Limb (tissue), 2 donors: ENCODE measurements at regions not wholly inside any gene's neighbourhood (a gene's known extent, or its start where the extent isn't known, plus 50 kb on each side); places are given as distances from the start of the nearest gene placed in this dataset.

ENCODE experiments used
- DNase-seq, 2 donors: peaks; one replicate each; pipeline ENCODE4 v3.0.0-alpha.2; 2016; ENCODE audit errors: extremely low spot score in 2 of 2

- no peak for DNase-seq
Observed at GRCh38 chr9:107064378-107064777, 201.4 kb downstream of the ZNF462 start.

- no peak for DNase-seq
Observed at GRCh38 chr9:107065549-107065948, 202.6 kb downstream of the ZNF462 start.

DNA sequence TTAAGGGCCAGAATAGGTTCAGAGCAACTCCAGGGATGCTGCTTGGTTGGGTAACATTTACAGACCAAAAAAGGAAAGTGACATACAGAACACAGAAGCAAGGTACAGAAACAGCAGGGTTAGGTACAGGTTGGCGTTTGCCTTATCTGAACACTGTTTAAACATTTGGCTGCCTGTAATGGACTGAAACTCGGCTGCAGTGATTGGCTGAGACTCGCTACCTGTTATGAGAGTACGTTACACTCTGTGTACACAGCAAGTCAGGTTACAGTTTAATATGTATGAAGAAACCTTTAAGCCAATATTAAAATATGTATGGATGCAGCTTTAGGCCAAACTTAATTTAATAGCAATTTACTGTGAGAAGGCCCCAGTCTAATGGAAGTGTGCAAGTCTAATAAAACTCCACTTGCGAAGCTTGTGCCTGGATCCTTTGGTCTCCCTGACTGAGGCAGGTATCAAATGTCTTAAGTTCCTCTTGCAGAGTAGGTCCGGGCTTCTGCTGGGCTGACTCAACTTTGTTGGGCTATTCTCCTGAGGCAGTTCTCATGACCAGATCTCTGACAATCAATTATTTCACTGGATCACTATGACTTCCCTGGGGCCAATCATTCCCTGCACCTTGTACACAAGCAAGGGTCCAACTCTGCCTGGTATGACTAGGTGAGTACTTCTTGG, 204.9 kb downstream of the ZNF462 start:
- DNase-seq, result no peak

DNA sequence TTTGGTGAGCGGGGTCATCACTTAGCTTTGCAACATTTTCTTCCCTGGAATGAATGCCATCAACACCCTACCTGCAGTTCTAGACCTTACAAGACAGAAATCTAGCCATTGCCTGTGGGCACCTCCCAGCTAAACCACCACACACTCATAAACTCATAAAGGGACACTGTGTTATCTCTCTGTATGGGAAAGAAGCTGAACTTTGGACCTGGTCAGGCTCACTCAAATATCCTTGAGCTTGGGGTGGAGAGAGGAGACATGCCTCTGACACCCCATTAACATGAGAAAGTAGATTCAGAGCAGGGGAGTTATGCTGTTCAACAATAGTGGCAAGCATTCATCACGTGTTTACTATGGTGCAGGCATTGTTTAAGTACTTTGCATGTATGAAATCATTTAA, 205.6 kb downstream of the ZNF462 start:
- no peak for DNase-seq

DNA sequence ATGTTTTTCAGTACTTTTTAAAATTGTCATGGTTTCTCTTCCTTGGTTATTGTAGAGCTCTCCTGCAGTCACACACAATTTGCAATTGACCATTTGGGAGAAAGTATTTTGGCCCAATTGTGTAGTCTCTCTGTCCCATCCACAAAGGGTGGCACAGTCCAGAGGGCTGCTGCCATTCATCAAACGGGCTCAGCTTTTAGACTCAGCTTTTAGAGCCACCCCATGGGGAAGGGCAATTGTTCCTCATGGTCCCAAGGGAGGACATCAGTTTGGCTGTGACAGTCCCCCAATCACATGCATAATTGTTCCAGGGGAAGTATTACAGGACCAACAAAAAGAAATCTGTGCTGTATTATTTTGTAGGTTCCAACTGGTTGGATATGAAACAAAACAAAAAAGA, 207.6 kb downstream of the ZNF462 start:
- no peak for DNase-seq

GRCh38 chr9:107078061-107078460, 205.0 kb upstream of the RAD23B start:
- no peak for DNase-seq

DNA sequence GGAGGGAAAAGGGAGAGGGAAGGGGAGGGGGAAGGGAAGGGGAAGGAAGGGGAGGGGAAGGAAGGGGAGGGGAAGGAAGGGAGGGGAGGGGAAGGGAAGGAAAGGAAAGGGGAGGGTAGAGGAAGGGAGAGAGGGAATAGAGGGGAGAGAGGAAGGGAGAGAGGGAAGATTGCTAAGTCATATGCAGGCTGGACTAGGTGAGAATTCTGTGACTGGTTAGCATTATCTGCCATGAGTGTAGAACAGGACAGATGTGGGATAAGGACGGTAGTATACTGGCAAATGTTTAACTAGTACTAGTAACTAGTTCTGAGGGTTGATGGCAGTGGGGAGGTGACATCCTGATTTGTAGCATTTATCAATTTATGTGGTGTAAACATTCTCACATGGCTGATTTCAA, 203.5 kb upstream of the RAD23B start:
- no peak for DNase-seq

GRCh38 chr9:107080130-107080529, 202.9 kb upstream of the RAD23B start:
- DNase-seq, result no peak

DNA sequence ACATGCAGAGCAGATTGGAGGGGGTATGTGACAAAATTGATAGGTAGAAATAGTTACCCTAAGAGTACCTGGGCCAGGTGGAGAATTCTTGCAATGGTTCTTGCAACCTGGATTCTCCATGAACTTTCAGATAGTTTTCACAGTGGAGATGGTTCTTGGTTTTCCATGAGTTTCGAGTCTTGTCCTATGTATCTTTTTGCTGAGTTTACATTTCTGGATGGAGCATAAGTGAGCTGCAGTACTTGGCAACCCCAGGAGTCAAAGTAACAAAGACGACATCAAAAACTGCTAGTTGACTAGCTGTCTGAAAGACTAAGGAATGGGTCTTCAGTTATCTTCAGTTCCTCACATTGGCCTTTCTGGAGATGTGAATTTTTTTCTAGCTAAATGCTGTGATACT, 196.6 kb upstream of the RAD23B start:
- no peak for DNase-seq

GRCh38 chr9:107087222-107087621, 195.9 kb upstream of the RAD23B start:
- no peak for DNase-seq

- DNase-seq, result no peak
Observed at GRCh38 chr9:107090218-107090617, 192.9 kb upstream of the RAD23B start.

GRCh38 chr9:107093365-107094060, 189.6 kb upstream of the RAD23B start:
- no peak for DNase-seq

GRCh38 chr9:107094370-107094769, 188.7 kb upstream of the RAD23B start:
- no peak for DNase-seq

DNA sequence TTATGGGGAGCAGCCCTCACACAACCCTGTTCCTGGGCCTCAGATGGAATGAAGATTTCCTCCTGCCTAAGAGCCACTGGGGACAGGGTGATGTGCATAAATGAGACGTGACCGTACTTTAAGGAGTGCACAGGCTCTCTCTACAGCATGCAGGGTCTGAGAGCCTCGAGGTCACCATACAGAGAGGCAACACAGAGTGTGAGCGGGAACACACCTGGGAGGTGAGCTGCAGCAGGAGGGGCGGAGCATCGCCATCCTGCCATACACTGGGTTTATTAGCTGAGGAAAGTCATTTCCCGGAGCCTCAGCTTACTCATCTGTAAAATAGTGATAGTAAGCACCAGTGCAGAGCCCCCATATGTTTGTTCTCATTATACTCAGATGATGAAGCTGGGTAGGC, 182.5 kb upstream of the RAD23B start:
- DNase-seq, result no peak

DNA sequence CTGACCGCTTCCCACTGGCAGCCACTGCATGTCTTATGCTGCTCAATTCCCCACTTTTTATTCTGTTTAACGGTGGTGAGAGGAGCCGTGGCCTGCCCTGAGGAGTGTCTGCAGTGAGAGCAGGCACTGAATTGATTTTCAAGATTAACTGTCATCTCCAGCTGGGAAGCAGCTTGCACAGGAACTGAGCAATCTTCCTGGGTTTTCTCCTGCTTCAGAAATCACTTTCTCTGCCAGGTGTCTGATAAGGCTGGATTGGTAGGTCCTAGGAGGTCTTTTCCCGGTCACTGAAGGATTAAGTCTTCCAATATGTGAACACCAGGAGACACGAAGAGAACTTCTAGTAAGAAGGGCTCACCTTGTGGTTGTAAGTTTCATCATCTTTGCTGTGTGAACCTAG, 181.1 kb upstream of the RAD23B start:
- DNase-seq, result no peak

GRCh38 chr9:107103621-107104020, 179.5 kb upstream of the RAD23B start:
- no peak for DNase-seq

- no peak for DNase-seq
Observed at GRCh38 chr9:107105784-107106183, 177.3 kb upstream of the RAD23B start.

- DNase-seq, result no peak
Observed at GRCh38 chr9:107106416-107106815, 176.7 kb upstream of the RAD23B start.

DNA sequence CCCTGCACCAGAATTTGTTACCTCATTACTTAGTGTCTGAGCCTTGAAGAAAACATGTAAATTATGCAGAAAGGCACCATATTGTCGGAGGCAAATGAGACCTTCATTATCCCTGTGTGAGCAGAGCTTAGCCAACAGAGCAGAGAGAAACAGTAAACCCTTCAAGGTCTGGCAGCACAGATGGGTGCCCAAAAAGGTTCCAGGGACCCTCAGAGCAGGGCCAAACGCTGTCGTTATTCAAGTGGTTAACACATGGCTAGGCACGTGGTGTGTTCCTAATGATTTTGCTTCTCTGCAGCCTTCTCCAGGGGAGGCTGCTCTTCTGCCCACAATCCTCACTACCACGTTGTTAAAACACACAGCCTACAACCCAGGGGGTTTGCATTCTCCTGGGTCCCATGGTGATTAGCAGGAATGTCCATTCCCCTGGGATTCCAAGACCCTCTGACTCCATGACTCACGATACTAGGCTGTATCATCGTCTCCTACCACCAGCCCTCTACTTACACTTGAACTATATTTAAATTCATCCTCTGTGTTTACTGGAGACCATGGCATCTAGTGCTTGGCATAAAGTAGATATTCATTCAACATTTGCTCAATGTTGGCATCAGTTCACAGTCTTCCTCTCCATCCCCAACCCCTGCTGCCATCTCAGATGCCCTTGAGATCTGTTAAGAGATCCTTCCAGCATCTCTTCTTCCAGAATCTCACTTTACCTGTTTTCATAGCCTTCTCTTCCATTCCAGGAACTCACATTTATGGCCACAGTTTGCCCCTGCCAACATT, 174.5 kb upstream of the RAD23B start:
- no peak for DNase-seq

DNA sequence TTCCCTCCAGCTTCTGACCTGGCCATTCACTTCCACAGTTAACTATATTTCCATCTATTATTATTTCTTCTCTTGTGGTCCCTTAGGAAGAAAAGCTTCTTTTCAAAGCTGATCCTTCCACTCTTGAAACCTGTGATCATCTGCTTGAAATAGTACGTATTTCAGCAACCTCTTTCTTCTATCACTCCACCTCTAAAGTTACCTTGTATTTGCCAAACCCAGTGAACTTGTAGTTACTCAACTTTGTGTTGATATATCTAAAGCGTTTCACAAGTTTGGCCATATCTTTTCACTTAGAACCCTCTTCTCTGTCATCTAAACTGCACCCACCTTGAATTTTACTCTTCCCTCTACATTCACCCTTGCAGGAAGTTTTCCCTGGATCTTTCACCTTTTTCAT, 173.8 kb upstream of the RAD23B start:
- DNase-seq, result no peak

- DNase-seq, result no peak
Observed at GRCh38 chr9:107110153-107110552, 172.9 kb upstream of the RAD23B start.

DNA sequence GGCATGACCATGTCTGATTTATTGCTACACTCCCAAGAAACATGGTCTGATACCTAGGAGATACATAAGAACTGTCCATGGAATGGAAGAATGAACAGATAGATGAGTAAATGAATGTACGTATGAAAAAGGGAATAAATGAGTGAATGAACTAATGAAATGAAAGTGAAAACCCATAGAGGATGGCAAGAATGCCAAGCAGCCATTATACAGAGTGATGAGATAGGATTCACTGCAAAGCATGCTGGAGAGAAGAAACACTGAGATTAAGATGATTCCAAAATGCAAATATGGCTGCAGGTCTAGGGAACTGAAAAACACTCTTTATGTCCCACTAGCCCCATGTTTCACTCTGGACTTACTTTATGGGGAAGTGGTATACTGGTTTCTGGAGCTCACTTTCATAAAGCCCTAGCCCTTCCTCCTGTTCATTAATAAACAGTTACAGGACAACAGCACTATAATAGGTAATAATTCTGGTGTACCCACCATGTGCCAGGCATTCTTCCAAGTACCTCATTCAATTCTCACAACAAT, 170.3 kb upstream of the RAD23B start:
- DNase-seq, result no peak
